HFFc6 (cell line): ENCODE measurements at regions not wholly inside any gene's neighbourhood (a gene's known extent, or its start where the extent isn't known, plus 50 kb on each side); places are given as distances from the start of the nearest gene placed in this dataset.
"Not testable (repeated sequence)": the region's sequence is repeated elsewhere in the genome, so short reads cannot be mapped to it uniquely, and the experiment has no call there.

Experiments used
- DNase-seq: peaks from one replicate; pipeline ENCODE4 v3.0.0-alpha.2; 2018
- H3K27ac Mint-ChIP-seq: 2 replicates; pipeline ENCODE4 v1.8.0; 2020; ENCODE audit warnings: mild to moderate bottlenecking, mixed read lengths
- H3K27me3 Mint-ChIP-seq: 2 replicates; pipeline ENCODE4 v1.8.0; 2021; ENCODE audit warnings: mild to moderate bottlenecking, moderate library complexity, mixed read lengths; ENCODE audit not compliant: insufficient read depth
- H3K36me3 Mint-ChIP-seq: 2 replicates; pipeline ENCODE4 v1.8.0; 2021; ENCODE audit warnings: low read depth, mixed read lengths
- H3K4me1 Mint-ChIP-seq: 2 replicates; pipeline ENCODE4 v1.8.0; 2020; ENCODE audit warnings: low read depth, mixed read lengths
- H3K4me3 Mint-ChIP-seq: 2 replicates; pipeline ENCODE4 v1.8.0; 2020; ENCODE audit warnings: mild to moderate bottlenecking, moderate library complexity, mixed read lengths
- H3K9me3 Mint-ChIP-seq: 2 replicates; pipeline ENCODE4 v1.8.0; 2020; ENCODE audit warnings: mild to moderate bottlenecking, mixed read lengths
- CTCF ChIP-seq: fragments of 200-600 bp; sonication (generic); IDR thresholded peaks from 2 replicates; pipeline ENCODE4 v1.5.0; 2021; ENCODE audit warnings: antibody characterized with exemption, mild to moderate bottlenecking

- Mint-ChIP-seq H3K27me3 (no peaks in the 10 kb centered on the region), H3K4me3 (no peak overlapping the region), H3K27ac (no peak overlapping the region), H3K9me3 (peaks cover 25% of the 10 kb centered on the region), H3K4me1 (no peaks in the 10 kb centered on the region), H3K36me3 (no peaks in the 10 kb centered on the region)
- TF ChIP-seq CTCF = no peak
- DNase-seq = no peak
Measured at GRCh38 chr5:121055586-121055985, 591.5 kb downstream of the PRR16 start.

GRCh38 chr5:121064241-121064640 lies 600.1 kb downstream of the PRR16 start:
- H3K4me3 Mint-ChIP-seq, H3K4me1 Mint-ChIP-seq, H3K36me3 Mint-ChIP-seq, DNase-seq, H3K27ac Mint-ChIP-seq, H3K27me3 Mint-ChIP-seq: not testable (repeated sequence)
- H3K9me3 Mint-ChIP-seq = peaks cover 16% of the 10 kb centered on the region

GRCh38 chr5:121086671-121087070 lies 622.6 kb downstream of the PRR16 start:
- peaks cover 40% of the 10 kb centered on the region for H3K9me3 Mint-ChIP-seq
- TF ChIP-seq CTCF = no peak
- no peak overlapping the region for H3K27ac Mint-ChIP-seq
- H3K4me1 Mint-ChIP-seq = no peaks in the 10 kb centered on the region
- H3K36me3 Mint-ChIP-seq = no peaks in the 10 kb centered on the region
- H3K27me3 Mint-ChIP-seq = no peaks in the 10 kb centered on the region; the same call in 1 of the 2 replicates
- DNase-seq = no peak
- H3K4me3 Mint-ChIP-seq = no peak overlapping the region

- no peaks in the 10 kb centered on the region for H3K4me1 Mint-ChIP-seq
- no peak overlapping the region for H3K27ac Mint-ChIP-seq
- H3K4me3 Mint-ChIP-seq = no peak overlapping the region
- no peak for DNase-seq
- H3K36me3 Mint-ChIP-seq = no peaks in the 10 kb centered on the region
- H3K9me3 Mint-ChIP-seq = peaks cover 40% of the 10 kb centered on the region
- H3K27me3 Mint-ChIP-seq = no peaks in the 10 kb centered on the region; the same call in 1 of the 2 replicates
- TF ChIP-seq CTCF = no peak
Measured at GRCh38 chr5:121087560-121087959, 623.5 kb downstream of the PRR16 start.

GRCh38 chr5:121088341-121088740 lies 624.2 kb downstream of the PRR16 start:
- Mint-ChIP-seq H3K4me1 (no peaks in the 10 kb centered on the region), H3K36me3 (no peaks in the 10 kb centered on the region), H3K4me3 (no peak overlapping the region), H3K27me3 (no peaks in the 10 kb centered on the region; the same call in 1 of the 2 replicates), H3K9me3 (peaks cover 36% of the 10 kb centered on the region), H3K27ac (no peak overlapping the region)
- TF ChIP-seq CTCF = no peak
- no peak for DNase-seq

- no peak overlapping the region for H3K27ac Mint-ChIP-seq
- H3K27me3 Mint-ChIP-seq = no peaks in the 10 kb centered on the region; the same call in 1 of the 2 replicates
- no peaks in the 10 kb centered on the region for H3K4me1 Mint-ChIP-seq
- no peak overlapping the region for H3K4me3 Mint-ChIP-seq
- no peak for TF ChIP-seq CTCF
- peaks cover 24% of the 10 kb centered on the region for H3K9me3 Mint-ChIP-seq
- no peak for DNase-seq
- H3K36me3 Mint-ChIP-seq = no peaks in the 10 kb centered on the region
Measured at GRCh38 chr5:121090822-121091221, 626.7 kb downstream of the PRR16 start.
